ENCODE measurements at regions not wholly inside any gene's neighbourhood (a gene's known extent, or its start where the extent isn't known, plus 50 kb on each side); places are given as distances from the start of the nearest gene placed in this dataset.

- H3K4me3 Mint-ChIP-seq = no peak overlapping the region
- ATAC-seq (no peak), DNase-seq (no peak)
- peaks cover 6% of the 10 kb centered on the region for H3K9me3 Mint-ChIP-seq (ENCODE audit: insufficient read depth)
- no peaks in the 10 kb centered on the region for H3K4me1 Mint-ChIP-seq (ENCODE audit: low read depth)
- no peak overlapping the region for H3K27ac Mint-ChIP-seq
- ChIA-PET POLR2A (no interaction called here), CTCF (no interaction called here)
- no peaks in the 10 kb centered on the region for H3K36me3 Mint-ChIP-seq (ENCODE audit: low read depth)
- no peaks in the 10 kb centered on the region for H3K27me3 Mint-ChIP-seq (ENCODE audit: low read depth)
These were observed 587.7 kb upstream of the GRAMD2B start for GRCh38 chr5:125835293-125836172.

GRCh38 chr5:125836256-125836655, 587.0 kb upstream of the GRAMD2B start:
- DNase-seq (no peak), ATAC-seq (no peak)
- Mint-ChIP-seq H3K4me3 (no peak overlapping the region), H3K27ac (no peak overlapping the region), H3K27me3 (ENCODE audit: low read depth) (no peaks in the 10 kb centered on the region), H3K36me3 (ENCODE audit: low read depth) (no peaks in the 10 kb centered on the region), H3K4me1 (ENCODE audit: low read depth) (no peaks in the 10 kb centered on the region), H3K9me3 (ENCODE audit: insufficient read depth) (peaks cover 6% of the 10 kb centered on the region)
- CTCF ChIA-PET = no interaction called here
- POLR2A ChIA-PET = no interaction called here

GRCh38 chr5:125837866-125838265, 585.3 kb upstream of the GRAMD2B start:
- Mint-ChIP-seq H3K27ac (no peak overlapping the region), H3K4me3 (no peak overlapping the region), H3K9me3 (ENCODE audit: insufficient read depth) (peaks cover 6% of the 10 kb centered on the region), H3K36me3 (ENCODE audit: low read depth) (no peaks in the 10 kb centered on the region), H3K4me1 (ENCODE audit: low read depth) (no peaks in the 10 kb centered on the region), H3K27me3 (ENCODE audit: low read depth) (no peaks in the 10 kb centered on the region)
- no peak for ATAC-seq
- DNase-seq = no peak
- POLR2A ChIA-PET = no interaction called here
- CTCF ChIA-PET = no interaction called here

DNA sequence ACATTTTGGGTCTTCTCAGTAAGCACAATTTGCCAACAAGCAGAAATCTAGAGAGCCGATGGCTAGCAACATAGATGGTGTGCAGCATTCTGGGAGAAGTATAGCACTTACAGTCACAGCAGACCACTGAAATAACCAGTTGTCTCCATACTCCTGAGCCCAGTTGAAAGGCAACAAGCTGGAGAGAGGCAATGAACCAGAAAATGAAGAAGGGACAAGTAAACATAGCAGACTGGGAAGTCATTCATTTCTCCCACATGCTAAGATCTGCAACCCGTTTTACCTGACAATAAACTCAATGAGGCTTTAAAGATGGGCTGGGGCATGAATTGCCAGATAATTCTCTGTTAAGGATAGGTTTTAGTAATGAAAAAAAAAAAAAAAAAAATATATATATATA, 575.6 kb upstream of the GRAMD2B start:
- no peak overlapping the region for H3K27ac Mint-ChIP-seq
- H3K9me3 Mint-ChIP-seq (ENCODE audit: insufficient read depth) = peaks cover 7% of the 10 kb centered on the region
- no peaks in the 10 kb centered on the region for H3K36me3 Mint-ChIP-seq (ENCODE audit: low read depth)
- ATAC-seq (no peak), DNase-seq (no peak)
- no peaks in the 10 kb centered on the region for H3K27me3 Mint-ChIP-seq (ENCODE audit: low read depth)
- H3K4me3 Mint-ChIP-seq = no peak overlapping the region
- ChIA-PET CTCF (no interaction called here), POLR2A (no interaction called here)
- H3K4me1 Mint-ChIP-seq (ENCODE audit: low read depth) = no peaks in the 10 kb centered on the region

GRCh38 chr5:125848751-125849150, 574.5 kb upstream of the GRAMD2B start:
- Mint-ChIP-seq H3K4me1 (ENCODE audit: low read depth) (no peaks in the 10 kb centered on the region), H3K36me3 (ENCODE audit: low read depth) (no peaks in the 10 kb centered on the region), H3K9me3 (ENCODE audit: insufficient read depth) (peaks cover 7% of the 10 kb centered on the region), H3K4me3 (no peak overlapping the region), H3K27ac (no peak overlapping the region), H3K27me3 (ENCODE audit: low read depth) (no peaks in the 10 kb centered on the region)
- no peak for DNase-seq
- no peak for ATAC-seq
- CTCF ChIA-PET = no interaction called here
- POLR2A ChIA-PET = no interaction called here

DNA sequence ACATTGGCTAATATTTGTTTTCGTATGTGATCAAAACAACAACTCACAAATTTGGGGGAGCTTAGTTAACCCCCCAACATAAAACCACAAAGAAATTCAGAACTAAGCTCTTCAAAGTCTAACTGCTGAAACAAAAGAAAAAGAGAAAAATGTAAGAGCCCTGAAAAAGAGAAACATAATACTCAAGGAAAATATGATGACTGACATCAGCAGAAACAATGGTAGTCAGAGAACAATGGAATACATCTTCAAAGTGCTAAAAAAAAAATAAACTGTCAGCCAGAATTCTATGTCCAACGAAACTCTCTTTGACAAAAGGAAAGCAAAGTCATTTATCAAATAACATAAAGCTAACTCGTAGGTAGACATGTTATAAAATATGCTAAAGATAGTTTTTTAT, 566.3 kb upstream of the GRAMD2B start:
- H3K36me3 Mint-ChIP-seq (ENCODE audit: low read depth) = no peaks in the 10 kb centered on the region
- H3K27ac Mint-ChIP-seq = no peak overlapping the region
- H3K27me3 Mint-ChIP-seq (ENCODE audit: low read depth) = no peaks in the 10 kb centered on the region
- CTCF ChIA-PET = no interaction called here
- peaks cover 8% of the 10 kb centered on the region for H3K9me3 Mint-ChIP-seq (ENCODE audit: insufficient read depth)
- POLR2A ChIA-PET = no interaction called here
- DNase-seq (no peak), ATAC-seq (no peak)
- no peak overlapping the region for H3K4me3 Mint-ChIP-seq
- no peaks in the 10 kb centered on the region for H3K4me1 Mint-ChIP-seq (ENCODE audit: low read depth)

- Mint-ChIP-seq H3K36me3 (ENCODE audit: low read depth) (no peaks in the 10 kb centered on the region), H3K9me3 (ENCODE audit: insufficient read depth) (peaks cover 13% of the 10 kb centered on the region), H3K4me3 (no peak overlapping the region), H3K27me3 (ENCODE audit: low read depth) (no peaks in the 10 kb centered on the region), H3K27ac (no peak overlapping the region), H3K4me1 (ENCODE audit: low read depth) (no peaks in the 10 kb centered on the region)
- ChIA-PET CTCF (no interaction called here), POLR2A (no interaction called here)
- DNase-seq (no peak), ATAC-seq (no peak)
These were observed 559.6 kb upstream of the GRAMD2B start for GRCh38 chr5:125863579-125863978.

DNA sequence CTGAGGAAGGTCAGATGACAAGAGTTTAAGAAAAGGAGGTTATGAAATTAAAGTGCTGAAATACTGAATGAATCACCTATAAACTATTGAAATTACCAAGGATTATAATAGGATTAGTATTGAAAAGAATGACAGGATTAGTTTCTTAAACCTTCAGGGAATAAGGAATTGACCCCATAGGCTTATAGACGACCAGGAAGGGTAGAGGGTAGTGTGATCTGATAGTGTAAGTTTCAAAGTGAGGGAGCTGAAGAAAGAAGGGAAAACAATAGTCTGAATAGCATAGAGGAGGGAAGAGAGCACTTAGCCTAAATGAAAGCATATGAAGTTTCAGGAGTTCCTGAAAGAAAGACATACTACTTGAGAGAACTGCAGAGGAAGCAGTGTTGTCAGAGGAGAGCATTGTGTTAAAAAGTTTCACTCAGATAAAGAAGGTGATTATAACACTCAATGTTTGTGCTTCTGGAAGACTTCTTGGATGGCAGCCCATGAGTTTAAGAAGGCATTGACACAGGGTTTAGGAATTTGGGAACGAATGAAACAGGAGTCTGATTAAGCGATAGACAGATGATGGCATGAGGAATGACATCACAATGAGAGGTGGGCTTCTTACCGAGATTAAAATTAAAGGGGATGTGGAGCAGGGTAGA, 557.9 kb upstream of the GRAMD2B start:
- ChIA-PET CTCF (no interaction called here), POLR2A (no interaction called here)
- ATAC-seq (no peak), DNase-seq (no peak)
- peaks cover 10% of the 10 kb centered on the region for H3K9me3 Mint-ChIP-seq (ENCODE audit: insufficient read depth)
- no peak overlapping the region for H3K4me3 Mint-ChIP-seq
- no peaks in the 10 kb centered on the region for H3K27me3 Mint-ChIP-seq (ENCODE audit: low read depth)
- no peaks in the 10 kb centered on the region for H3K36me3 Mint-ChIP-seq (ENCODE audit: low read depth)
- no peaks in the 10 kb centered on the region for H3K4me1 Mint-ChIP-seq (ENCODE audit: low read depth)
- no peak overlapping the region for H3K27ac Mint-ChIP-seq

- no peak for ATAC-seq
- H3K27ac Mint-ChIP-seq = no peak overlapping the region
- no peaks in the 10 kb centered on the region for H3K4me1 Mint-ChIP-seq (ENCODE audit: low read depth)
- CTCF ChIA-PET = no interaction called here
- no peaks in the 10 kb centered on the region for H3K9me3 Mint-ChIP-seq (ENCODE audit: insufficient read depth)
- no peak overlapping the region for H3K4me3 Mint-ChIP-seq
- no peaks in the 10 kb centered on the region for H3K36me3 Mint-ChIP-seq (ENCODE audit: low read depth)
- no peak for DNase-seq
- POLR2A ChIA-PET = no interaction called here
- H3K27me3 Mint-ChIP-seq (ENCODE audit: low read depth) = no peaks in the 10 kb centered on the region
These were observed 555.2 kb upstream of the GRAMD2B start for GRCh38 chr5:125868036-125868435.

- DNase-seq (no peak), ATAC-seq (no peak)
- no peaks in the 10 kb centered on the region for H3K36me3 Mint-ChIP-seq (ENCODE audit: low read depth)
- H3K4me3 Mint-ChIP-seq = no peak overlapping the region
- H3K27me3 Mint-ChIP-seq (ENCODE audit: low read depth) = no peaks in the 10 kb centered on the region
- ChIA-PET CTCF (no interaction called here), POLR2A (no interaction called here)
- H3K9me3 Mint-ChIP-seq (ENCODE audit: insufficient read depth) = peaks cover 3% of the 10 kb centered on the region
- no peaks in the 10 kb centered on the region for H3K4me1 Mint-ChIP-seq (ENCODE audit: low read depth)
- H3K27ac Mint-ChIP-seq = no peak overlapping the region
These were observed 553.0 kb upstream of the GRAMD2B start for GRCh38 chr5:125870256-125870655.

DNA sequence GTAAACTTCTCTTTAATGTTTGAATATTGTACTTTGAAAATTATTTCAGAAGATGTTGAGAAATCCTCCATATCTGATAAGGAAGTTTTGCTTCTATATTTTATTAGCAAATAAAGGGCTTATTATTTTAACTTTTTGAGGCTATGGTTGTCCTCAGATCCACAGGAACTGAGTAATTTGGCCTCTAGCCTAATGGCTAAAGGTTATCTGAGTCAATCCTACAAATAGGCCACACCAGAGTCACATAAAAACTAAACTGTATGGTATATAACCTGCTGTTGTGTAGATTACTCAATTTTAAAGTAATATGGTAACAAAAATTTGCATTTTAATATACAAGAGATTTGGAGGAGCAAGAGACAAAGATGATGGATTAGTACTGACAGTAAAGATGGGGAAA, 549.2 kb upstream of the GRAMD2B start:
- Mint-ChIP-seq H3K9me3 (ENCODE audit: insufficient read depth) (peaks cover 8% of the 10 kb centered on the region), H3K27ac (no peak overlapping the region), H3K36me3 (ENCODE audit: low read depth) (no peaks in the 10 kb centered on the region), H3K27me3 (ENCODE audit: low read depth) (no peaks in the 10 kb centered on the region), H3K4me1 (ENCODE audit: low read depth) (no peaks in the 10 kb centered on the region), H3K4me3 (no peak overlapping the region)
- DNase-seq (no peak), ATAC-seq (no peak)
- ChIA-PET POLR2A (no interaction called here), CTCF (no interaction called here)

DNA sequence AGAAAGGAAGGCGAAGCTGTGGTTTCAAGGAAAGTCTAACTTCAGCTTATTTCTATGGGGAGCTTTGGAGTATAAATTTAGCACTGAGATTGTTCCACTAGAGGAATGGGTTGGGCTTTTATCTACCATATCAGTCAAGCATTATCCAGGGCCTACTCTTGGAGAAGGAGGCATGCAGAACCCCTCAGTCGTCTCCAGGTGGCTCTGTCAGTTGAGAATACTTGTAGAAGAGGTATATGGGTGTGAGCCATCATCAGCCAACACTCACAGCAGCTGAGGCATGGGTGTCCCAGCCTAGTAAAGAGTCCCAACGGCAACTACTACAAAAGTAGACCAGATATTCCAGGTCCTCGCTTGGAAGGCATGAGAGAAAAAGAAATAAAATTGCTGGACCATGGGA, 548.5 kb upstream of the GRAMD2B start:
- Mint-ChIP-seq H3K4me1 (ENCODE audit: low read depth) (no peaks in the 10 kb centered on the region), H3K27me3 (ENCODE audit: low read depth) (no peaks in the 10 kb centered on the region), H3K4me3 (no peak overlapping the region), H3K27ac (no peak overlapping the region), H3K9me3 (ENCODE audit: insufficient read depth) (peaks cover 8% of the 10 kb centered on the region), H3K36me3 (ENCODE audit: low read depth) (no peaks in the 10 kb centered on the region)
- DNase-seq (no peak), ATAC-seq (no peak)
- ChIA-PET POLR2A (no interaction called here), CTCF (no interaction called here)

DNA sequence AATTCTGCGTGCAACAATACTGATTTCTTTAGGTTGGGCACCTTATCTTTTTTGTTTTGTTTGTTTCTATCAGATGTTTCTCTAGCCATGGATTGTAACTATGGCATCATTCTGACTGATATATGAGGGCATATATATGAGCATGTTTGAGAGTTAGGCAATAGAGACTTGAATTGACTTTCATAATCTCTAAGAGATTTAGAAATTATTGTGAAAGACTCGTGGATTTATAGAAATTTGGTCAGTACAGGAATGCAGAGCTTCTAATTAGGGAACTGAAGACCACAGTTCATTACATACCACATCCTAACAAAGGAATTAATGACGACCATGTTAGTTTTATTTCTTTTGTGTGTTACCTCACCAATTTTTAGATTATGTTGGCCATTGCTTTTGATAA, 546.0 kb upstream of the GRAMD2B start:
- H3K4me1 Mint-ChIP-seq (ENCODE audit: low read depth) = no peaks in the 10 kb centered on the region
- H3K36me3 Mint-ChIP-seq (ENCODE audit: low read depth) = no peaks in the 10 kb centered on the region
- H3K9me3 Mint-ChIP-seq (ENCODE audit: insufficient read depth) = peaks cover 8% of the 10 kb centered on the region
- ChIA-PET POLR2A (no interaction called here), CTCF (no interaction called here)
- ATAC-seq (no peak), DNase-seq (no peak)
- no peak overlapping the region for H3K4me3 Mint-ChIP-seq
- H3K27ac Mint-ChIP-seq = no peak overlapping the region
- H3K27me3 Mint-ChIP-seq (ENCODE audit: low read depth) = no peaks in the 10 kb centered on the region
